HG02763 (cell line): ENCODE measurements at regions not wholly inside any gene's neighbourhood (a gene's known extent, or its start where the extent isn't known, plus 50 kb on each side); places are given as distances from the start of the nearest gene placed in this dataset.
"Not testable (repeated sequence)": the region's sequence is repeated elsewhere in the genome, so short reads cannot be mapped to it uniquely, and the experiment has no call there.

Experiments used
- ATAC-seq: cut with Tn5 transposase; IDR thresholded peaks from one replicate; pipeline ENCODE4 v1.9.1; 2021; ENCODE audit warnings: mild to moderate bottlenecking, moderate library complexity; ENCODE audit not compliant: unreplicated experiment

DNA sequence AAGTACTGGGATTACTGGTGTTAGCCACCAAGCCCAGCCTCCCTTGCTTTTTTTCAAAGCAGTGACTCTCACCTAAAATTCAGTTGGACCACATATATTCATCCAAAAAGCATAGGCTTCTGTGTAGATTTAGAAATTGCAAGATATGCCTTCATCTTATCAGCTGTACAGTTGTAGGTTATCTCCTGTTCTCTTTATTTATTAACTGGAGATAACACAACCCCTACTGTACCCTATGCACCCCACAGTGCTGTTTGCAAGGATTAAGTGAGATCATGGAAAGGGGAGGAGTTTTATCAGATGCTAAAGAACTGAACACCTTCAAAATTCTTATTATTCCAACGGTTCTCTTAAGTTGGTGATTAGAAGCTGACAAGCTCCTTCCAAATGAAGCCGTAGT is 164.4 kb upstream of the JARID2 start:
- ATAC-seq, result no peak

- ATAC-seq, result no peak
Observed at GRCh38 chr6:15082708-15083107, 163.2 kb upstream of the JARID2 start.

- ATAC-seq, result no peak
Observed at GRCh38 chr6:15086348-15087158, 159.3 kb upstream of the JARID2 start.

- no peak for ATAC-seq
Observed at GRCh38 chr6:15087186-15087589, 158.7 kb upstream of the JARID2 start.

DNA sequence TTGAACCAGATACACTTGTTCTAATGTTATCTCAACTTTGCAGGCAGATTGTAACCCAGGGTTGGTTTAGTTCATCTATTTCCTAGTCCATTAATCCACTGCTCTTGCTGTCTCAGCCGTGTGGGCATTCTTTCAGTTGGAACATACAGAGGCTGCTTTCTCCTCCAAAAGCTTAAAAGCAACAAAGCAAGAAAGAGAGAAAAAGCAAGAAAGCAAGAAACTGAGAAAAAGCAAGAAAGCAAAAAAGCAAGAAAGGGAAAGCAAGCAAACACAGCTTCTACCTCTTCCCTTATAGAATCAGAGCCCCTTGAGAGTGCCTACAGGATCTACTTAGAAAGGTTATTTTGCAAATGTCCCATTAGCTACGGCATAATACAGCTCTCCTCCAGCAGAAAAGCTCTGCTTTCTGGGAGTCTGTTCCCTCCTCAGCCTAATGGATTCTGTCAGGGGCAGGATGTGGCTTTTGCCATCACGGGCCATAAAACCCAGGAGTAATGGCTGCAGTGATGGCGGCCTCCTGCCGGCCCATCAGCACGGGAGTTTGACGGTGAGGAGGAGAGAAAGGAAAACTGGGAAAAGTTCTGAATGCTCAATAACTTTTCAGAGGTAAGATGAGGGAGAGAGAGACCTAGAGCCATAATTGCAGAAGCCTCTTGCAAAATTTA is 156.8 kb upstream of the JARID2 start:
- ATAC-seq, result no peak

DNA sequence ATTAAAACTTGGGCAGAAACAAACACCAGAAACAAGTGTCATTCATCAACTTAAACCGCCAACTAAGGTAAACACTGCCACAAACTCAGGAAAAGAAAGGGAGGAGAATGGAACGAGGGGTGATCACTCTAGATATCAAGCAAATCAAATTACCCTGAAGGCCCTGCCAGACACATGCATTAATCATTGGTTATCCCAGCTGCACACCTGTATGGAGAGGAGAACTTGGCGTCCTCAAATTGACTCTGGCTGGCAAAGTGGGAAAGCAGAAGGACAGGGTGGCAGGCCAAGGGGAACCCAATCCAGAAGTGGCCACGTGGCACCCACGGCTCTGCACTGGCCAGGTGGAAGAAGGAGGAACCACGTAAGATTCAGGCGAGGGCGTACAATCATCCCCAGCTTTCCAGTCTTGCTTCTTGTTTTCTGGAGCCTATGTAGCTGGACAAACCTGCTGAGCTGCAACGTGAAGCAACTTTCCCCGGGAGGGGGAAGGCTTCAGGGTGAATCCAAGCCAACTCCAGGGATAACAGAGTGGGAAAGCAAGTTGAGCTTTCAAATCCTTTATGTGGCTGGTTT is 156.2 kb upstream of the JARID2 start:
- no peak for ATAC-seq

- ATAC-seq, result no peak
Observed at GRCh38 chr6:15090145-15090579, 155.7 kb upstream of the JARID2 start.

- ATAC-seq, result no peak
Observed at GRCh38 chr6:15090745-15091384, 155.0 kb upstream of the JARID2 start.

DNA sequence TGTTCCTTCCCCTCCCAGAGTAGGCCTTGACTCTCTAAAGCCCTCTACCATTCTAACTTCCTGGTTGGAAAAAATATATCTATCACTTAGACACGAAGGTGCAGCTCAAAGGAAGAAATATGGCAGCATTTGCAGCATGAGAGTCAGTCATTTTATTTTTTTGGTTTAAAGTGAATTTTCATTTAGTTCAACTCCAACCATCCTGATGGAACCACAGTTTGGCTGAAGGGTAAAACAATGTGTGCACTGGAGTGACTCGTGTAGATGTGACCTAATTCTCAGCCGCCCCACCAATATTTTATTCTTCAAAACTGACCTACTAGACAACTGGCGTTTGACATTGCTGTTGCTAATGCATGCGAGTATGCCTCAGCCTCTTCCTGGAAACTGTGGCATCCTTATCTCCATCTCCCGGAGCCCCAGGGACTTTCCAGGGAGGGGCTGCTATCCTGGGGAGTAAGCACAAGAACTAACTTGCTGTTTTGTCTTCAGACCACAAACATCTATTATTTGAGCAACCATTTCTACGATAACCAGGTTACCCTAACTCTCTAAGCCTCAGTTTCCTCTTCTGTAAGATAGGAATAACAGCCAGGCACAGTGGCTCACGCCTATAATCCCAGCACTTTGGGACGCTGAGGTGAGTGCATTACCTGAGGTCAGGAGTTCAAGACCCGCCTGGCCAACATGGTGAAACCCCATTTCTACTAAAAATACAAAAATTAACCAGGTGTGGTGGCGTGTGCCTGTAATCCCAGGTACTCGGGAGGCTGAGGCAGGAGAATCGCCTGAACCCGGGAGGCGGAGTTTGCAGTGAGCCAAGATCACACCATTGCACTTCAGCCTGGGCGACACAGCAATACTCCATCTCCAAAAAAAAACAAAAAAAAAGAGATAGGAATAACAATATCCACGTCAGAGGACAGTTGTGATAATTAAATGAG is 148.7 kb upstream of the JARID2 start:
- no peak for ATAC-seq

GRCh38 chr6:15101130-15101529 is 144.7 kb upstream of the JARID2 start:
- no peak for ATAC-seq

- ATAC-seq, result no peak
Observed at GRCh38 chr6:15102241-15102640, 143.6 kb upstream of the JARID2 start.

GRCh38 chr6:15106958-15107643 is 138.8 kb upstream of the JARID2 start:
- no peak for ATAC-seq

DNA sequence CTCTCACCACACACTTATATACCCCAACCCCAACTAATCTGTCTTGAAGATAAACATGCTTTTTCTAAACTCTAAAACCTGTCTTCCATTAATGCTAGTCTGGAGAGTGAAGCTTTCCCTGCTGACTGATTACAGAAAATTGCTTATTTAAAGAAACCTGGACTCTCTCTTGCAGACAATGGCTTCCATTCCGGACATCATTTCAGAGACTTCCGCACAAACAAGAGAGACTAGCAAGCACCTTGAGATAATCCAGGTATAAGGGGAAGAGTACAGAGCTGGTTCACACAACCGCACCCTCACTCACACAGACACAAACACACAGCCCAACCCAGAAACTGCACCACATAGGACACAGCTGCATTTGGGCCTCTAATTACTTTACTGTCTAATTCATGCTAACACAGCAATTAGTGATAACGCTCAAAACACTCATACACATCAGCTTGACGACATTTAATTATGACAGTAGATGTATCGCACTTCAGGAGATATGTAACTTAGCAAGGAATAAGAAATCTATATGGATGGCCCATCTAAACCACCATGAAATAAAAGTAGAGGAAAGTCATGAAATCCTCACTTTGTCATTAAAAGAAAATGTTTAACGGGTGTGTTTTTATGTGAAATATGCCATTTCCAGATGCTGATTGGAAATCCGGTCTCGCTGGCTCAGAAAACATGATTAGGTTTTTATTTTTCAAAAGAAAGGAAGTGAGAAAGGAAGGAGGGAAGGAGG is 138.1 kb upstream of the JARID2 start:
- ATAC-seq, result no peak

GRCh38 chr6:15108383-15108715 is 137.5 kb upstream of the JARID2 start:
- ATAC-seq, result no peak

DNA sequence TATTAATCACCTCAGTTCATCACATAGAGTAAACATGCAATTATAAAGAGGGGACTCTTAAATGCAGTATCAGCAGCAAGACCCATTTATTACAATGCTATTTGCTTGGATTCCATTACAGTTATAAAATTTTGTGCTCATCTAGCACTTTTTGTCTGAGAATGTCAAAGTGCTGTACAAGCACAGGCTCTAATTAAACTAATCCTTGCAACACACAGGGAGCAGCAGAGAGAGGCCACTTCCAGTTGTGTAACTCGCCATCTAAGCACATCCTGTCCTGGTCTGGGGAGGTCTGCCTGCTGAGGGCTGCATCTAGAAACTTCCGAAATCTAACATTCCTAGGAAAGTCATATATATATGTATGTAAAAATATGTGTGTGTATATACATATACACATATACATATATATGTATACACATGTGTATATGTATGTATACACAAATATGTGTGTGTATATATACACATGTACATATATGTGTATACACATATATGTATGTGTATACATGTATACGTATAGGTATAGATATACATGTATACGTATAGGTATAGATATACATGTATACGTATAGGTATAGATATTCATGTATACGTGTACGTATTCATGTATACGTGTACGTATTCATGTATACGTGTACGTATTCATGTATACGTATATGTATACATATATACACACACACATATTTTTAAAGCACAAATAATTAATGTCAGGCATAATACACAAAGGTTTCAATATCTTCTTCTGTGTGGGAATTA is 136.4 kb upstream of the JARID2 start:
- no peak for ATAC-seq

DNA sequence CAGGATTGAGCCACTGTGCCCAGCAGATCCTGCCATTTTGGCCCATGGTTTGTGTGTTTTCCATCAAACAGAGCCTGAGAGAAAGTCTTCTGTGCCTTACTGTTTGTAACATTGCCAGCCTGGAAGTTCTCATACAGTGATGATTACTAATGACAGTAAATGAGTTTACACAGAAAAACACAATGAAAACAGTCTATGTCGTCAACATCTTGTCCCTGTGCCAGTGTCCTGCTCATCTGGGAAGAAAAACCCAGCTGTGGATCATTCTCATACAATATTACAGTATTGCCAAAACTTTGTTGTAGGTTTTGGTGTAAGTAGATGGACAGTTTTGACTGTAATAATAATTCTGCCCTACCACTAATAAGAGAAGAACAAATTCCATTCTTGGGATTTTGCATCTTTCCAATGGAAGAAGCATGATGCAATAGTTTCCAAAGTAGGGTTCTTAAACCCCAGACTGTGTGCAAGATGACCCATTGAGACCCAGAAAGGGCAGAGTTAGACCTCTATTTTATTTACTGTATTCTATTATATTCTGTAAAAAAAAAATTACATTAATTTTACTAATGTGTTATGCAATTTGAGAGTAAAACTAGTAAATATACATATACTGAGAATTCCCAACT is 135.0 kb upstream of the JARID2 start:
- ATAC-seq, result no peak

DNA sequence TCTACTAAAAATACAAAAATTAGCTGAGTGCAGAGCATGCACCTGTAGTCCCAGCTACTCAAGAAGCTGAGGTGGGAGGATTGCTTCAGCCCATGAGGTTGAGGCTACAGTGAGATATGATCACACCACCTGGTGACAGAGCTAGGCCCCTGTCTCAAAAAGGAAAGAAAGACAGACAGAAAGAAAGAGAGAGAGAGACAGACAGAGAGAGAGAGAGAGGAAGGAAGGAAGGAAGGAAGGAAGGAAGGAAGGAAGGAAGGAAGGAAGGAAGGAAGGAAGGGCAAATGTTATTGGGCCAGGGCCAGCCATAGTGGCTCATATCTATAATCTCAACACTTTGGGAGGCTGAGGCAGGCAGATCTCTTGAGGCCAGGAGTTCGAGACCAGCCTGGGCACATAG is 134.3 kb upstream of the JARID2 start:
- ATAC-seq, result not testable (repeated sequence)

- no peak for ATAC-seq
Observed at GRCh38 chr6:15113587-15113986, 132.3 kb upstream of the JARID2 start.
